Stimulated activated naive B cell treated with anti-CD40 and anti-IgM and Interleukin-4, amounts not matched to agents 10 μg/mL and 1 μg/mL and 100 μg/mL, for 72 hours (primary cell): ENCODE measurements at regions not wholly inside any gene's neighbourhood (a gene's known extent, or its start where the extent isn't known, plus 50 kb on each side); places are given as distances from the start of the nearest gene placed in this dataset.

Experiments used
- ATAC-seq, 2 donors: fragments of 150-1000 bp; cut with Tn5 transposase; replicated peaks; 2 replicates each; pipeline ENCODE4 v1.10.0; 2021; ENCODE audit warnings: moderate library complexity in 1 of 2
- DNase-seq: peaks from one replicate; pipeline ENCODE4 v3.0.0; 2021
- H3K27ac Mint-ChIP-seq: one replicate; pipeline ENCODE4 v1.8.0; 2022; ENCODE audit warnings: mild to moderate bottlenecking, mixed read lengths
- H3K27me3 Mint-ChIP-seq, 2 donors: one replicate each; pipeline ENCODE4 v1.8.0; 2022; ENCODE audit warnings: mixed read lengths in 2 of 2
- H3K36me3 Mint-ChIP-seq, 2 donors: one replicate each; pipeline ENCODE4 v1.8.0; 2022; ENCODE audit warnings: mixed read lengths in 2 of 2, mild to moderate bottlenecking in 1 of 2
- H3K4me1 Mint-ChIP-seq, 2 donors: one replicate each; pipeline ENCODE4 v1.8.0; 2022; ENCODE audit warnings: mixed read lengths in 2 of 2, mild to moderate bottlenecking in 1 of 2
- H3K4me3 Mint-ChIP-seq, 2 donors: one replicate each; pipeline ENCODE4 v1.8.0; 2022; ENCODE audit warnings: mild to moderate bottlenecking in 2 of 2, mixed read lengths in 2 of 2, moderate library complexity in 1 of 2
- H3K9me3 Mint-ChIP-seq, 2 donors: one replicate each; pipeline ENCODE4 v1.8.0; 2022; ENCODE audit warnings: mixed read lengths in 2 of 2, mild to moderate bottlenecking in 1 of 2

GRCh38 chr4:83870328-83870950, 334.5 kb downstream of the GPAT3 start:
- Mint-ChIP-seq H3K9me3 (no peaks in the 10 kb centered on the region), H3K27me3 (peaks cover 0 to 6% of the 10 kb centered on the region in 2 donors), H3K27ac (no peak overlapping the region), H3K36me3 (no peaks in the 10 kb centered on the region), H3K4me1 (no peaks in the 10 kb centered on the region), H3K4me3 (no peak overlapping the region)
- ATAC-seq (no peak), DNase-seq (no peak)

GRCh38 chr4:83866834-83867621, 331.1 kb downstream of the GPAT3 start:
- DNase-seq (no peak), ATAC-seq (no peak)
- Mint-ChIP-seq H3K9me3 (no peaks in the 10 kb centered on the region), H3K4me3 (no peak overlapping the region), H3K4me1 (no peaks in the 10 kb centered on the region), H3K27ac (no peak overlapping the region), H3K27me3 (peaks cover 0 to 7% of the 10 kb centered on the region in 2 donors), H3K36me3 (no peaks in the 10 kb centered on the region)

- H3K36me3 Mint-ChIP-seq = no peaks in the 10 kb centered on the region
- H3K27me3 Mint-ChIP-seq = peaks cover 0 to 8% of the 10 kb centered on the region in 2 donors
- ATAC-seq = no peak
- no peak for DNase-seq
- no peak overlapping the region for H3K4me3 Mint-ChIP-seq
- H3K27ac Mint-ChIP-seq = no peak overlapping the region
- no peaks in the 10 kb centered on the region for H3K9me3 Mint-ChIP-seq
- no peaks in the 10 kb centered on the region for H3K4me1 Mint-ChIP-seq
Observed at GRCh38 chr4:83865417-83866150, 329.7 kb downstream of the GPAT3 start.

GRCh38 chr4:83864097-83864817, 328.3 kb downstream of the GPAT3 start:
- no peak overlapping the region for H3K27ac Mint-ChIP-seq
- H3K4me3 Mint-ChIP-seq = no peak overlapping the region
- peaks cover 0 to 5% of the 10 kb centered on the region in 2 donors for H3K27me3 Mint-ChIP-seq
- H3K36me3 Mint-ChIP-seq = no peaks in the 10 kb centered on the region
- DNase-seq (no peak), ATAC-seq (no peak)
- H3K4me1 Mint-ChIP-seq = no peaks in the 10 kb centered on the region
- H3K9me3 Mint-ChIP-seq = no peaks in the 10 kb centered on the region

GRCh38 chr4:83862471-83862870, 326.6 kb downstream of the GPAT3 start:
- no peaks in the 10 kb centered on the region for H3K9me3 Mint-ChIP-seq
- no peaks in the 10 kb centered on the region for H3K36me3 Mint-ChIP-seq
- no peak for ATAC-seq
- H3K4me3 Mint-ChIP-seq = no peak overlapping the region
- H3K27ac Mint-ChIP-seq = no peak overlapping the region
- H3K4me1 Mint-ChIP-seq = no peaks in the 10 kb centered on the region
- H3K27me3 Mint-ChIP-seq = peaks cover 0 to 5% of the 10 kb centered on the region in 2 donors
- no peak for DNase-seq

GRCh38 chr4:83860200-83860599, 324.3 kb downstream of the GPAT3 start:
- Mint-ChIP-seq H3K4me3 (no peak overlapping the region), H3K4me1 (no peaks in the 10 kb centered on the region), H3K9me3 (no peaks in the 10 kb centered on the region), H3K36me3 (no peaks in the 10 kb centered on the region), H3K27me3 (peaks cover 0 to 5% of the 10 kb centered on the region in 2 donors), H3K27ac (no peak overlapping the region)
- no peak for DNase-seq
- no peak for ATAC-seq

- Mint-ChIP-seq H3K27ac (no peak overlapping the region), H3K4me3 (no peak overlapping the region), H3K4me1 (no peaks in the 10 kb centered on the region), H3K27me3 (peaks cover 0 to 5% of the 10 kb centered on the region in 2 donors), H3K9me3 (no peaks in the 10 kb centered on the region), H3K36me3 (no peaks in the 10 kb centered on the region)
- DNase-seq (no peak), ATAC-seq (no peak)
Observed at GRCh38 chr4:83858131-83858530, 322.2 kb downstream of the GPAT3 start.

GRCh38 chr4:83855044-83855443, 319.1 kb downstream of the GPAT3 start:
- H3K27me3 Mint-ChIP-seq = peaks cover 0 to 4% of the 10 kb centered on the region in 2 donors
- H3K4me1 Mint-ChIP-seq = no peaks in the 10 kb centered on the region
- H3K9me3 Mint-ChIP-seq = no peaks in the 10 kb centered on the region
- H3K36me3 Mint-ChIP-seq = no peaks in the 10 kb centered on the region
- DNase-seq (no peak), ATAC-seq (no peak)
- H3K4me3 Mint-ChIP-seq = no peak overlapping the region
- H3K27ac Mint-ChIP-seq = no peak overlapping the region

GRCh38 chr4:83852085-83852451, 316.2 kb downstream of the GPAT3 start:
- peaks cover 0 to 4% of the 10 kb centered on the region in 2 donors for H3K27me3 Mint-ChIP-seq
- H3K9me3 Mint-ChIP-seq = peaks cover 0 to 3% of the 10 kb centered on the region in 2 donors
- H3K4me3 Mint-ChIP-seq = no peak overlapping the region
- no peaks in the 10 kb centered on the region for H3K36me3 Mint-ChIP-seq
- no peak overlapping the region for H3K27ac Mint-ChIP-seq
- ATAC-seq = no peak
- no peak for DNase-seq
- H3K4me1 Mint-ChIP-seq = no peaks in the 10 kb centered on the region

GRCh38 chr4:83851261-83852084, 315.6 kb downstream of the GPAT3 start:
- Mint-ChIP-seq H3K9me3 (peaks cover 0 to 3% of the 10 kb centered on the region in 2 donors), H3K27ac (no peak overlapping the region), H3K36me3 (no peaks in the 10 kb centered on the region), H3K4me1 (no peaks in the 10 kb centered on the region), H3K27me3 (peaks cover 0 to 4% of the 10 kb centered on the region in 2 donors), H3K4me3 (no peak overlapping the region)
- no peak for ATAC-seq
- no peak for DNase-seq

- DNase-seq (no peak), ATAC-seq (no peak)
- peaks cover 0 to 4% of the 10 kb centered on the region in 2 donors for H3K27me3 Mint-ChIP-seq
- peaks cover 0 to 3% of the 10 kb centered on the region in 2 donors for H3K9me3 Mint-ChIP-seq
- H3K4me1 Mint-ChIP-seq = no peaks in the 10 kb centered on the region
- H3K4me3 Mint-ChIP-seq = no peak overlapping the region
- H3K27ac Mint-ChIP-seq = no peak overlapping the region
- H3K36me3 Mint-ChIP-seq = no peaks in the 10 kb centered on the region
Observed at GRCh38 chr4:83850435-83850834, 314.5 kb downstream of the GPAT3 start.

GRCh38 chr4:83846193-83846830, 310.4 kb downstream of the GPAT3 start:
- H3K36me3 Mint-ChIP-seq = no peaks in the 10 kb centered on the region
- no peak overlapping the region for H3K4me3 Mint-ChIP-seq
- H3K4me1 Mint-ChIP-seq = no peaks in the 10 kb centered on the region
- no peaks in the 10 kb centered on the region for H3K27me3 Mint-ChIP-seq
- peaks cover 0 to 3% of the 10 kb centered on the region in 2 donors for H3K9me3 Mint-ChIP-seq
- no peak overlapping the region for H3K27ac Mint-ChIP-seq
- ATAC-seq (no peak), DNase-seq (no peak)

GRCh38 chr4:83839615-83840014, 303.7 kb downstream of the GPAT3 start:
- ATAC-seq = no peak
- Mint-ChIP-seq H3K4me1 (no peaks in the 10 kb centered on the region), H3K9me3 (no peaks in the 10 kb centered on the region)

More at GRCh38 chr4:83839615-83840014, 303.7 kb downstream of the GPAT3 start:
- Mint-ChIP-seq H3K27ac (no peak overlapping the region), H3K36me3 (no peaks in the 10 kb centered on the region), H3K27me3 (no peaks in the 10 kb centered on the region), H3K4me3 (no peak overlapping the region)
- no peak for DNase-seq
